Ascending aorta (tissue), 2 donors: ENCODE measurements at regions not wholly inside any gene's neighbourhood (a gene's known extent, or its start where the extent isn't known, plus 50 kb on each side); places are given as distances from the start of the nearest gene placed in this dataset.

Experiments
- DNase-seq, 2 donors: peaks; one replicate each; pipeline ENCODE4 v3.0.0-alpha.2; 2019; ENCODE audit warnings: low spot score in 2 of 2
- H3K27ac ChIP-seq, 2 donors: fragments of 200-600 bp; sonication (generic); one replicate each; pipeline ENCODE4 v1.5.1; 2016 to 2017; ENCODE audit warnings: mild to moderate bottlenecking in 1 of 2
- H3K27me3 ChIP-seq: fragments of 200-600 bp; sonication (generic); one replicate; pipeline ENCODE4 v1.5.1; 2017
- H3K36me3 ChIP-seq, 2 donors: fragments of 200-600 bp; sonication (generic); one replicate each; pipeline ENCODE4 v1.5.1; 2016
- H3K4me1 ChIP-seq, 2 donors: fragments of 200-600 bp; sonication (generic); one replicate each; pipeline ENCODE4 v1.5.1; 2016 to 2017; ENCODE audit warnings: mild to moderate bottlenecking in 1 of 2
- H3K4me3 ChIP-seq, 2 donors: fragments of 200-600 bp; sonication (generic); one replicate each; pipeline ENCODE4 v1.5.1; 2016 to 2017; ENCODE audit warnings: mild to moderate bottlenecking in 1 of 2
- H3K9me3 ChIP-seq, 2 donors: fragments of 200-600 bp; sonication (generic); one replicate each; pipeline ENCODE4 v1.5.1; 2016
- intact Hi-C: fragments of 100-400 bp; cut with DNase I; formaldehyde crosslinking; loops from one replicate; pipeline ENCODE4 v1.15.1; 2023
- TF ChIP-seq, protein P1 (sequence below), 3 experiments: fragments of 200-600 bp in 2 of 3; fragments of 450-650 bp in 1 of 3; sonication (generic) in 2 of 3; IDR thresholded peaks; one replicate each; pipeline ENCODE4 v1.5.1; 2016 to 2019; ENCODE audit warnings: antibody characterized with exemption in 3 of 3, mild to moderate bottlenecking in 1 of 3, moderate library complexity in 1 of 3

DNA sequence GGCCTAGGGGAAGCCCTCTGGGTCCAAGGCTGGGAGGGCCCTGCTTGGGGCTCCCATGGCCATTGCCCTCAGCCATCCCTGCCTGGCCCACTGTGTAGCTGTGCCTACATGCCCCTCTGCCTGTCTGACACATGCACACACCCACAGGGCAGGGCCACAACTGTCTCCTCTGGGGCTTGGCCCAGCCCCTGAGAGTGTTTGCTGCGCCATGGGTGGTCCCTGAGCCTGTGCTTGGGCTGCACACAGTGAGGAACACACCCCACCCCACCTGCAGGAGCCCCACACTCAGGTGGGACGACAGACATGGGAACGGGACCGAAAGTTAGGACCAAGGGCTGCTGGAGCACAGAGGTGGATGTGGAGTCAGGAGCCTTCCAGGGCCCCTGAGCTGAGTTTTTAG lies 489.5 kb downstream of the TBC1D22A start:
- Histone ChIP-seq H3K4me1 (no peaks in the 10 kb centered on the region), H3K9me3 (peaks cover 0 to 6% of the 10 kb centered on the region in 2 donors), H3K36me3 (no peaks in the 10 kb centered on the region), H3K27ac (no peak overlapping the region), H3K4me3 (no peak overlapping the region), H3K27me3 (no peaks in the 10 kb centered on the region)
- TF ChIP-seq, protein P1, sequence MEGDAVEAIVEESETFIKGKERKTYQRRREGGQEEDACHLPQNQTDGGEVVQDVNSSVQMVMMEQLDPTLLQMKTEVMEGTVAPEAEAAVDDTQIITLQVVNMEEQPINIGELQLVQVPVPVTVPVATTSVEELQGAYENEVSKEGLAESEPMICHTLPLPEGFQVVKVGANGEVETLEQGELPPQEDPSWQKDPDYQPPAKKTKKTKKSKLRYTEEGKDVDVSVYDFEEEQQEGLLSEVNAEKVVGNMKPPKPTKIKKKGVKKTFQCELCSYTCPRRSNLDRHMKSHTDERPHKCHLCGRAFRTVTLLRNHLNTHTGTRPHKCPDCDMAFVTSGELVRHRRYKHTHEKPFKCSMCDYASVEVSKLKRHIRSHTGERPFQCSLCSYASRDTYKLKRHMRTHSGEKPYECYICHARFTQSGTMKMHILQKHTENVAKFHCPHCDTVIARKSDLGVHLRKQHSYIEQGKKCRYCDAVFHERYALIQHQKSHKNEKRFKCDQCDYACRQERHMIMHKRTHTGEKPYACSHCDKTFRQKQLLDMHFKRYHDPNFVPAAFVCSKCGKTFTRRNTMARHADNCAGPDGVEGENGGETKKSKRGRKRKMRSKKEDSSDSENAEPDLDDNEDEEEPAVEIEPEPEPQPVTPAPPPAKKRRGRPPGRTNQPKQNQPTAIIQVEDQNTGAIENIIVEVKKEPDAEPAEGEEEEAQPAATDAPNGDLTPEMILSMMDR (IDR thresholded peaks at IDR 0.05), result no peak
- intact Hi-C loops, result no loop called here
- DNase-seq, result no peak

DNA sequence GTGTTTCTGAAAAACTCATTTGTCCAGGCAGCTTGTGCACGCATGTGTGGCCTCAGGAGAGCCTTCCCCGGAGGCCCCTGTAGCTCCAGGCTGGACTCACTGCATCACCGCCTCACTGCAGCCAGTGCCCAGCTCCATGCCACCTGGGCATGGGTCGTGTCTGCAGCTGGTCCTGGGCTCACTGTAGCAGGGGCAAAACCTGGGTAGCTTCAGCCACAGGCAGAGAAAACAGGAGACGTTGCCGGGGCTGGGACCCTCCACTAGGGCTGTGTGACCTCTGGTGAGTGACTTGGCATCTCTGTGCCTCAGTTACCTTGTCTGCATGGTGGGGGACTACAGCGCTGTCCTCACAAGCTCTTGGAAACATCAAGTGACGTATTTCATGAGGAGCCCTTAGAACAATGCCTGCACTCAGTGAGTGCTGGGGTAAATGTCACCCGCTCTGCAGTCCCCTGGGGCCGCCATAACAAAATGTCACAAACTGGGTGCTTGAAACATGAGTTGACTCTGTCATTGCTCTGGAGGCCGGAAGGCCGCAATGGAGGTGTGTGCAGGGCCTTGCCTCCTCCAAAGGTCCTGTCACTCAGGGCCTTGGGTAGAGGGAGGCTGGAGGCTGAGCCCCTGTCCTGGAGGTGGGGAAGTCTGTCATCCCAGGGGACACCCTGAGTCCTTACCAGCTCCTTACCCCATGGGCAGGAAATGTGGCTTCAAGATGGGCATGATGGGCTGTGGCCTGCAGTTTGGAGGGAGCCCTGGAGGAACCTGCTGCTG lies 488.7 kb downstream of the TBC1D22A start:
- peaks cover 0 to 6% of the 10 kb centered on the region in 2 donors for H3K9me3 ChIP-seq
- H3K4me1 ChIP-seq, result no peaks in the 10 kb centered on the region
- no peaks in the 10 kb centered on the region for H3K27me3 ChIP-seq
- DNase-seq, result no peak
- no peaks in the 10 kb centered on the region for H3K36me3 ChIP-seq
- H3K4me3 ChIP-seq, result no peak overlapping the region
- TF ChIP-seq, protein P1 (IDR thresholded peaks at IDR 0.05), result no peak
- no peak overlapping the region for H3K27ac ChIP-seq
- intact Hi-C loops, result no loop called here

DNA sequence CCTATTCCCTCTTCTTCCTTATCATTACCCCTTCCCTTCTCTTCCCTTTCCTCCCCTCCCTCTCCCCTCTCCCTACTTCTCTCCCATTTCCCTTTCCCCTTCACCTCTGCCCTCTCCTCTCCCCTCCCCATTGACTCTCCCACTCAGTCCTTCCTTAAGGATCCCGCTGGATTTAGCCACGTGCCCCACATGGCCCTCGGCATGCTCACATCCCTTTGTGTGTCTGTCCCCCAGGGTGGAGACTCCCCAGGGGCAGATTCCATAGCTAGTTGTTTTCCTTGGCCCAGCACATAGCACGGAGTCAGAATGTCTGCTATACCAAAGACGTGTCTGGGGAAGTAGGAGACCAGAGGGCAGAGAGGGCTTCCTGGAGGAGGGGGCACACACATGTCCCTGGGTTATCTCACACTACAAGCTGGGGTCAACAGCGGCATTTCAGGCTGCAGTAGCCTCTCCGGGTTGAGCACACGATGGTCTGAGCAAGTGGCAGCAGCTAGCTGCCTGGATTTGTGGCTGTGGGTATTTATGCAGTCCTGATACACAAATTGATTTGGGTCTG lies 487.0 kb downstream of the TBC1D22A start:
- TF ChIP-seq, protein P1 (IDR thresholded peaks at IDR 0.05), result no peak
- no peak for DNase-seq
- Histone ChIP-seq H3K4me3 (no peak overlapping the region), H3K27me3 (no peaks in the 10 kb centered on the region), H3K9me3 (peaks cover 0 to 6% of the 10 kb centered on the region in 2 donors), H3K36me3 (no peaks in the 10 kb centered on the region), H3K27ac (no peak overlapping the region), H3K4me1 (no peaks in the 10 kb centered on the region)
- intact Hi-C loops, result no loop called here

DNA sequence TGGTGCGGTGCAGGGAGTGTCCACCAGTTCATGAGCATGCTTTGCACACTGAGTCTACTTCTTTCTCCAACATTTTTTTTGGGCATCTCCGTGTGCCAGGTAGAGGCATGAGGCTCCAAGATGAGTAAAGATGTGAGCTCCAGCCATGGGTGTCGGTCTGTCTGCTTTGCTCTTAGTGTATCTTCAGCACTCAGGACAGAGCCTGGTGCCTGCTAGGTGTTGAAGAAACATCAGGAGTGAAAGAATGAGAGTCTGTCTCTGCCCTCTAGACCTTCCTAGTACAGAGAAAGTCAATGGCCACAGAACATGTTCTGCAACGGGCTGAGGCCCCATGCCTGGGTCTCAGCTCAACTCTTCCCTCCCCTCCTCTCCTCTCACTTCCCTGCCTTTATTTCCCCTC lies 486.5 kb downstream of the TBC1D22A start:
- H3K4me1 ChIP-seq, result no peaks in the 10 kb centered on the region
- intact Hi-C loops, result no loop called here
- no peak for DNase-seq
- peaks cover 0 to 6% of the 10 kb centered on the region in 2 donors for H3K9me3 ChIP-seq
- no peaks in the 10 kb centered on the region for H3K36me3 ChIP-seq
- H3K27ac ChIP-seq, result no peak overlapping the region
- no peaks in the 10 kb centered on the region for H3K27me3 ChIP-seq
- TF ChIP-seq, protein P1 (IDR thresholded peaks at IDR 0.05), result no peak
- no peak overlapping the region for H3K4me3 ChIP-seq

DNA sequence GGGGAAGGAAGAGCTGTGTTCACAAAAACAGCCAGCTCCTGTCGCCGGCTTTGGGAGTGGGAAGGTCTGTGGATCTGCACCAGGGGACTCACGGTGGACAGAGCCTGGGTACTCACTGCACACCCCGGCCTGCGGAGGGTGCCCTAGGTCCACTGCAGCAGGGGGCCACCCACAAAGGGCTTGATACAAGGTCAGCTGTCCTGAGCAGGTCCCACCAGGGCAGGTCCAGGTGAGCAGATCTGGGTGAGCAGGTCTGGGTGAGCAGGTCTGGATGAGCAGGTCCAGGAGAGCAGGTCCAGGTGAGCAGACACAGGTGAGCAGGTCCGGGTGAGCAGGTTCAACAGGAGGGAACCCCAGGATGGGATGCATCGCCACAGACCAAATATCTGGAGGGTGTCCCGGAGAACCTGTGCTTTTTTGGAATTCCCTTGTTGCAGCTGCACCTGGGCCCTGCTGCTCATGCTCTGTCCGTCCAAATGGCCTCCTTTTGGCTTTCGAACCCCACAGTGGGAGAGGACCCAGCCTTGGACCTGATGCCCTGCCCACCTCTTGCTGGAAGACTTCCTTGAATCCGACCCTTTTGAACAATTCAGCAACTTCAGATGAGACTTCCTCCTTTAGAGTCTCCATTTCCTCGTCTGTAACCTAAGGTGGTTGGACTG lies 485.3 kb downstream of the TBC1D22A start:
- TF ChIP-seq, protein P1 (IDR thresholded peaks at IDR 0.05), result no peak
- H3K36me3 ChIP-seq, result no peaks in the 10 kb centered on the region
- H3K9me3 ChIP-seq, result peaks cover 0 to 7% of the 10 kb centered on the region in 2 donors
- no peak for DNase-seq
- H3K27ac ChIP-seq, result no peak overlapping the region
- intact Hi-C loops, result no loop called here
- H3K4me1 ChIP-seq, result no peaks in the 10 kb centered on the region
- H3K27me3 ChIP-seq, result no peaks in the 10 kb centered on the region
- no peak overlapping the region for H3K4me3 ChIP-seq
